ENCODE measurements at regions not wholly inside any gene's neighbourhood (a gene's known extent, or its start where the extent isn't known, plus 50 kb on each side); places are given as distances from the start of the nearest gene placed in this dataset.
"Not testable (repeated sequence)": the region's sequence is repeated elsewhere in the genome, so short reads cannot be mapped to it uniquely, and the experiment has no call there.

DNA sequence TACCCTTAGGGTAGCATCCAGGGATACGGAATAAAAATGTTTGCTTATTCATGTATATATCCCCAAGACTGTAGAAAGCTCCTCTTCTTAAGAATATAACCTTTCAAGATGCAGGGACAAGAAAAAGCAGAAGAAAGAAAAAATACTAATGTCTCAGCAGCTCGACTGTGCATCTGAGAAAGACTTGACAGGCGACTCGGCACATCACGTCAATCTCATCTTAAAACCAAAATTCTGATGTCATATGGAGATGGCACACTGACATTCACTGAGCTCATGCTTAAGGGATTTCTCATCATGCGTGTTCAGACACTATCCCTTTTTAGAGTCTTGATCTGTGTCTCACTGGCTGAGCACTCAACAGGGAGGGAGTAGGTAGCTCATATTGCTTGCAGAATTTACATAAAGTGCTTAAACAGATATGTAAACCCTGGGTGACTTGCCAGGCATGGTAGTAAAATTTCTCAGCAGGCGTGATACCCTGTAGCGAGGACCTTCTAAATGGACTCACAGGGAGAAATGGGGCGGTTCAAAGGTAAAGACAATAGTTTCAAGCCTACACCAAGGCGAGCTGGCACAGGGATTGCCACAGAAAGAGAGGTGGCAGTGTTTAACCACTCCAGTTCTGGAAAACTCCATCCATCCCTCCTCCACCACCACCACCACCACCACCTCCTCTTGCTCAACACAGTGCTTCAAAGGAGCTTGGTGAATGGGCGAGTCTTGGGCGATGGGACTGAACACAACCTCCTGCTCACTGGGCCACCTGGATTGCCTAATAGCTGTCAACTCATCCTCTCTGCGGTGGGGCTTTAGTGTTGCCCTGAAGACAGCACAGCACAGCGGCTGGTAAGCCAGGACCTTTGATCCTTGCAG lies 330.5 kb downstream of the TFAP2A start:
- H3K27me3 ChIP-seq (ENCODE audit: insufficient read depth, low read length) = no peaks in the 10 kb centered on the region
- no peak overlapping the region for H3K9ac ChIP-seq (ENCODE audit: low read depth, low read length)
- H3K4me3 ChIP-seq (ENCODE audit: low read length) = no peak overlapping the region
- no peak overlapping the region for H3K27ac ChIP-seq (ENCODE audit: low read length)
- H3K36me3 ChIP-seq (ENCODE audit: insufficient read depth, low read depth, low read length) = no peaks in the 10 kb centered on the region
- H3K4me1 ChIP-seq (ENCODE audit: insufficient read depth, low read length) = no peaks in the 10 kb centered on the region
- H3K9me3 ChIP-seq (ENCODE audit: insufficient read depth, low read depth, low read length) = no peaks in the 10 kb centered on the region

DNA sequence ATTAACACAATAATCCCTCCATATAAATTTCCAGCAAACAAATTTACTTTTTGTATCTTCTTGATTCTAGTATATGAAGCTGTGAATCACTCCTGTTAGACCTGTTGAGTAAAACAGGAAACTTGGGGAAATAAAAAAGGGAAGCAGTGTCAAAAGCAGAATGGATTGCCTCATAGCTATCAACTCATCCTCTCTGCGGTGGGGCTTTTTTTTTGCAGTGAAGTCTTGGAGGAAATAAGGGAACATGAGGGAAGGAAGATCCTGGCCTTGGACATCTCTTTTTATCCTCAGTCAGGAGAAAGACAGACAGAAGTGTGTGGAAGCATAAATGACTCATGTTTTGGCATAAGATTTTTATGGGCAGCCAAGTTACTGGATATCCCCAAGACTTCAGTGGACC lies 332.5 kb downstream of the TFAP2A start:
- H3K4me1 ChIP-seq (ENCODE audit: insufficient read depth, low read length) = no peaks in the 10 kb centered on the region
- H3K4me3 ChIP-seq (ENCODE audit: low read length) = no peak overlapping the region
- H3K9me3 ChIP-seq (ENCODE audit: insufficient read depth, low read depth, low read length) = no peaks in the 10 kb centered on the region
- no peak overlapping the region for H3K9ac ChIP-seq (ENCODE audit: low read depth, low read length)
- no peaks in the 10 kb centered on the region for H3K27me3 ChIP-seq (ENCODE audit: insufficient read depth, low read length)
- H3K36me3 ChIP-seq (ENCODE audit: insufficient read depth, low read depth, low read length) = no peaks in the 10 kb centered on the region
- H3K27ac ChIP-seq (ENCODE audit: low read length) = no peak overlapping the region

DNA sequence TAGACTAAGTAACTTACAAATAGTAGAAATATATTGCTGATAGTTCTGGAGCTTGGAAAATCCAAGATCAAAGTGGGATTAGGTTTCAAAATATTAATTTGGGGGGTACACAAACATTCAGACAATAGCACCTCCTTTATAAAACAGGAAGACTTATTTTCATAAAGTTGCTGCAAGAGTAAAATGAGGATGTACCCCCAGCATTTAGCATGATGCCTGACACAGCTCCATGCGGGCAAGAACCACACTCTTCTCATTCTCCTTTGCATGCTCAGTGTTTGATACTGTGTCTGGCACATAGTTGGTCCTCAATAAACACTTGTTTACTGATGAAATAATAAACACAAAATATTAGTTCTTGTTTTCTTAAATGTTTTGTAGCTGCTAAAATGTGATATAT lies 332.9 kb downstream of the TFAP2A start:
- no peaks in the 10 kb centered on the region for H3K36me3 ChIP-seq (ENCODE audit: insufficient read depth, low read depth, low read length)
- H3K9ac ChIP-seq (ENCODE audit: low read depth, low read length) = no peak overlapping the region
- no peaks in the 10 kb centered on the region for H3K27me3 ChIP-seq (ENCODE audit: insufficient read depth, low read length)
- H3K27ac ChIP-seq (ENCODE audit: low read length) = no peak overlapping the region
- no peak overlapping the region for H3K4me3 ChIP-seq (ENCODE audit: low read length)
- no peaks in the 10 kb centered on the region for H3K4me1 ChIP-seq (ENCODE audit: insufficient read depth, low read length)
- H3K9me3 ChIP-seq (ENCODE audit: insufficient read depth, low read depth, low read length) = no peaks in the 10 kb centered on the region

DNA sequence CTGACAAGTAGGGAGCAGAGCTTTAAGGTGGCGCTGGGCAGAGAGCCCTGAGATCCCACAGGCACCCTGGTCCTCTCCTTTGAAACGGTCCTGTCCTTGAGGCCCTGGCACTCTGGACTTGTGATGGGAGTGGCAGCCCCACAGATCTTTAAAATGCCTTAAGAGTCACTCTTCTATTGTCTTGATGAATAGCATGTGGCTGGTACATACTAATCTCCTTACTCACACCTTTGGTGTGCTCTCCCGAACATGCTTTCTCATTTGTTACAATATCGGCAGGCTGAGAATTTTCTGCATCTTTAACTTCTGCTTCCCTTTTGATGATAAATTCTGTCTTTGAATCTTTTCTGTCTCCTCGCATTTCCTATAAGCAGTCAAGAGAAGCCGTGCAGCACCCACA lies 333.8 kb downstream of the TFAP2A start:
- H3K36me3 ChIP-seq (ENCODE audit: insufficient read depth, low read depth, low read length) = no peaks in the 10 kb centered on the region
- no peak overlapping the region for H3K27ac ChIP-seq (ENCODE audit: low read length)
- no peak overlapping the region for H3K4me3 ChIP-seq (ENCODE audit: low read length)
- no peak overlapping the region for H3K9ac ChIP-seq (ENCODE audit: low read depth, low read length)
- no peaks in the 10 kb centered on the region for H3K27me3 ChIP-seq (ENCODE audit: insufficient read depth, low read length)
- no peaks in the 10 kb centered on the region for H3K4me1 ChIP-seq (ENCODE audit: insufficient read depth, low read length)
- H3K9me3 ChIP-seq (ENCODE audit: insufficient read depth, low read depth, low read length) = no peaks in the 10 kb centered on the region

DNA sequence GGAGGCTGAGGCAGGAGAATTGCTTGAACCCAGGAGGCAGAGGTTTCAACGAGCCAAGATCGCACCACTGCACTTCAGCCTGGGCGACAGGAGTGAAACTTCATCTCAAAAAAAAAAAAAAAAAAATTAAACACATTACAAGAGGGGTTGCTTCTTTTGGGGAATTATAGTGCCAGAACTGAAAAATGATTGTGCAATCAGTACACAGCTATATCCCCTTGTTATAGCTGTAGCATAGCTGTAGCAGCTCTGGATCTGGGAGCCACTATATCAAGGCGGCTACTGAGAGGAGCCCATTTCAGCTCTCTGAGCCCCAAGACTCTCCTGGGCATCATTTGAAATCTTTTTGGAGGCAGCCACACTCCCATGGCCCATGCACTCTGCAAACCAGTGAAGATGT lies 334.3 kb downstream of the TFAP2A start:
- Histone ChIP-seq H3K9me3 (ENCODE audit: insufficient read depth, low read depth, low read length) (no peaks in the 10 kb centered on the region), H3K27me3 (ENCODE audit: insufficient read depth, low read length) (no peaks in the 10 kb centered on the region), H3K27ac (ENCODE audit: low read length) (no peak overlapping the region), H3K9ac (ENCODE audit: low read depth, low read length) (no peak overlapping the region), H3K4me3 (ENCODE audit: low read length) (no peak overlapping the region), H3K36me3 (ENCODE audit: insufficient read depth, low read depth, low read length) (no peaks in the 10 kb centered on the region), H3K4me1 (ENCODE audit: insufficient read depth, low read length) (no peaks in the 10 kb centered on the region)

DNA sequence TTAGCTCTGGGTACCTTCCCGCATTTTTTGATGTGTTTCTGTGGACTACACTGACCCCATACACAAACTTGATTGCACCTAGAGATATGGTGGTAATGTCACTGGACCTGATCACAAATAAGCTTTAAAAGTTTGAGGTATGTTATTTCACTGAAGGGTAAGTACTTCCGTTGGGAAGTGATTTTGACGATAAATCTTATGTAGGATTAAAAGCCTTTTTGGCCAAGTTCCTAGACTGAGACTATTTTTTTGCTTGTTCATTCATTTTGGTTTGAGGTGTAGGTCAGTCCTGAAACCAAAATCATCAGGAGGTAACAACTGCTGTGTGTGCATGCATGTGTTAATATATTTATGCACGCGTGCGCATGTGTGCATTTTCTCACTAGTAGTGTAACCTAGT lies 336.3 kb downstream of the TFAP2A start:
- H3K4me1 ChIP-seq (ENCODE audit: insufficient read depth, low read length) = no peaks in the 10 kb centered on the region
- no peak overlapping the region for H3K4me3 ChIP-seq (ENCODE audit: low read length)
- H3K27me3 ChIP-seq (ENCODE audit: insufficient read depth, low read length) = no peaks in the 10 kb centered on the region
- no peaks in the 10 kb centered on the region for H3K9me3 ChIP-seq (ENCODE audit: insufficient read depth, low read depth, low read length)
- no peak overlapping the region for H3K27ac ChIP-seq (ENCODE audit: low read length)
- H3K36me3 ChIP-seq (ENCODE audit: insufficient read depth, low read depth, low read length) = no peaks in the 10 kb centered on the region
- no peak overlapping the region for H3K9ac ChIP-seq (ENCODE audit: low read depth, low read length)

DNA sequence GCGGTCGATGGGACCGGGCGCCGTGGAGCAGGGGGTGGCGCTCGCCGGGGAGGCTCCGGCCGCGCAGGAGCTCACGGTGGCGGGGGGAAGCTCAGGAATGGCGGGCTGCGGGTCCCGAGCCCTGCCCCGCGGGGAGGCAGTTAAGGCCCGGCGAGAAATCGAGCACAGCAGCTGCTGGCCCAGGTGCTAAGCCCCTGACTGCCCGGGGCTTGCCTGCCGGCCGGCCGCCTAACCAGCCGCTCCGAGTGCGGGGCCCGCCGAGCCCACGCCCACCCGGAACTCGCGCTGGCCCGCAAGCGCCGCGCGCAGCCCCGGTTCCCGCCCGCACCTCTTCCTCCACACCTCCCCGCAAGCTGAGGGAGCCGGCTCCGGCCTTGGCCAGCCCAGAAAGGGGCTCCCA lies 340.1 kb downstream of the TFAP2A start:
- H3K36me3 ChIP-seq (ENCODE audit: insufficient read depth, low read depth, low read length); H3K4me1 ChIP-seq (ENCODE audit: insufficient read depth, low read length); H3K9me3 ChIP-seq (ENCODE audit: insufficient read depth, low read depth, low read length); H3K9ac ChIP-seq (ENCODE audit: low read depth, low read length); H3K4me3 ChIP-seq (ENCODE audit: low read length); H3K27ac ChIP-seq (ENCODE audit: low read length); H3K27me3 ChIP-seq (ENCODE audit: insufficient read depth, low read length): not testable (repeated sequence)

DNA sequence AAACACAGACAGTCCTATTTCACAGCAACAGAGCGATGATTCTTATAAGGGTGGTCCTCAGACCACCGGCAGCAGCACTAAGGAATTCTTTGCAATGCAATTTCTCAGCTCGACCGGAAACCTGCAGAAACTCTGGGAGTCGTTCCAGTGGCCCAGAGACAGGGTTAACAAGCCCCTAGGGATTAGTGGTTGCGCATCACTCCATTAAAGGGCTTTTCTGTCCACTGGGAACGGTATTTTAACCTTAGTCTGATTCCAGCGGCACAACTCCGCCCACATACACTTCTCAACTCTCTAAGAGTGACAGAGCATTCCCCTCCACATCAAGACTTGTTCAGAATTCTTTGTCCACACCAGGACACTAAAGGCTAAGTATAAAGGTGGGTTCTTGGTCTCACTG lies 341.5 kb downstream of the TFAP2A start:
- Histone ChIP-seq H3K27me3 (ENCODE audit: insufficient read depth, low read length) (no peaks in the 10 kb centered on the region), H3K4me3 (ENCODE audit: low read length) (no peak overlapping the region), H3K36me3 (ENCODE audit: insufficient read depth, low read depth, low read length) (no peaks in the 10 kb centered on the region)

DNA sequence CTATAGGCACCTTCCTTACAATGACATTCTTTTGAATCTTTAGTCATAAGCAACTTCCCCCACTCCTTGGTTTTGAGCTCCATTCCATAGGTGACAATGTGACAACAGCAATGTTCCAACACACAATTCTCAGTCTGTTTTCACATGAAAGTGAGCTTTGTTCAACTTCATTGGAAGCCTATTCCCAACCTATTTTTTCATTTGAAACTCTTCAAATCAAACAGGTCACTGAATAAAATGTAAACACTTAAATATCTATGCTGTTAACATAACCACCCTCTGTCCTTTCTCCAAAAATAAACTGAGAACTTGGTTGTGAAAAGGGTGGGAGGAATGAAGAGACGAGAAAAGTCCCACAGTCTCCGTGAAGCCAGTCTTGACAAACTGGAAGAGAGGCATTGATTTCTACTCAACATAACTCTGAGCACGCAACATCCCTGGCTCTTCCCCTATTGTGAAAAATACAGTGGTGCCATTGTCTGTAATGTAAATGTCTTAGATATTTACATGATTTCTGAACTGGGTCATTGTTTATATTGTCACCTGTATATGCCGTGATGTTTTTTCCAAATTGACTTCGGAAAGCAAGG lies 343.1 kb downstream of the TFAP2A start:
- Histone ChIP-seq H3K4me1 (ENCODE audit: insufficient read depth, low read length) (no peaks in the 10 kb centered on the region), H3K4me3 (ENCODE audit: low read length) (no peak overlapping the region), H3K9me3 (ENCODE audit: insufficient read depth, low read depth, low read length) (no peaks in the 10 kb centered on the region), H3K27ac (ENCODE audit: low read length) (no peak overlapping the region), H3K27me3 (ENCODE audit: insufficient read depth, low read length) (no peaks in the 10 kb centered on the region), H3K9ac (ENCODE audit: low read depth, low read length) (no peak overlapping the region), H3K36me3 (ENCODE audit: insufficient read depth, low read depth, low read length) (no peaks in the 10 kb centered on the region)

More for the DNA sequence above, 341.5 kb downstream of the TFAP2A start:
- Histone ChIP-seq H3K4me1 (ENCODE audit: insufficient read depth, low read length) (no peaks in the 10 kb centered on the region), H3K27ac (ENCODE audit: low read length) (no peak overlapping the region), H3K9me3 (ENCODE audit: insufficient read depth, low read depth, low read length) (no peaks in the 10 kb centered on the region), H3K9ac (ENCODE audit: low read depth, low read length) (no peak overlapping the region)

DNA sequence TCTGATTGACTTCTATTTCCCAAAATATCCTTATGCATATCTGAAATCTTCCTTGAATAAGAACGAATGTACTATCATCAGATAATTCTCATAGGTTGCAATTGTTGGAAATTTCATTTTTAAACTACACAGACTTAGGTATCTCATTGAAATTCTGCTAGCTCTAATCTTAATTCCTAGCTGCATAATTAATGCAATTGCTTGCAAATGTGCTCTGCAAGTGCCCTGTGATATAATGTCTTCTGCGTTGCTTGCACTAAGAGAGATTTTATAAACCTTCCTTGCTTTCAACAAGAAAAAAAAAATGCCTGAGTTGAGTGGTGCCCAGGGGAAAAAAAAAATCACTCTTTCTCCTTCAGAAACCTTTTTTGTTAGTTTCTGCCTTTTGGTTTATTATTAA lies 354.9 kb downstream of the TFAP2A start:
- Histone ChIP-seq H3K9ac (ENCODE audit: low read depth, low read length) (no peak overlapping the region), H3K36me3 (ENCODE audit: insufficient read depth, low read depth, low read length) (no peaks in the 10 kb centered on the region), H3K27me3 (ENCODE audit: insufficient read depth, low read length) (no peaks in the 10 kb centered on the region), H3K4me1 (ENCODE audit: insufficient read depth, low read length) (peaks cover 21% of the 10 kb centered on the region; the same call in 1 of the 2 replicates), H3K4me3 (ENCODE audit: low read length) (no peak overlapping the region), H3K27ac (ENCODE audit: low read length) (no peak overlapping the region), H3K9me3 (ENCODE audit: insufficient read depth, low read depth, low read length) (no peaks in the 10 kb centered on the region)

DNA sequence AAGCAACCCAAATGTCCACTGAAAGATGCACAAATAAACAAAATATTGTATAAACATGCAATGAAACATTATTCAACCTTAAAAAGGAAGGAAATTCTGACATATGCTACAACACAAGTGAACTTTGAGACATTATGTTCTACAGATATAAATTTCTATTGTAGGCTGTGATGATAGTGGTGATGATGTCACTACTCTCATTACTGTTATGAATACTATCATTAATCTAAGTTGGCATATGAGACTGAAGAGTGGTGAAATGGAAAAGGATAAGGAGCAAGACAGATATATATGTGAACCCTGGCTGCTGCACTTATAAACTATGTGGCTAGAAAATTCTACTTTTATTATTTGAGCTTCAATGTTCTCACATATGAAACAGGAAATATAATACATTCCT lies 360.2 kb downstream of the TFAP2A start:
- H3K4me1 ChIP-seq (ENCODE audit: insufficient read depth, low read length) = peaks cover 7% of the 10 kb centered on the region; the same call in 1 of the 2 replicates
- no peaks in the 10 kb centered on the region for H3K27me3 ChIP-seq (ENCODE audit: insufficient read depth, low read length)
- H3K4me3 ChIP-seq (ENCODE audit: low read length) = no peak overlapping the region
- no peak overlapping the region for H3K9ac ChIP-seq (ENCODE audit: low read depth, low read length)
- H3K27ac ChIP-seq (ENCODE audit: low read length) = no peak overlapping the region
- peaks cover 3% of the 10 kb centered on the region; the same call in 1 of the 2 replicates for H3K9me3 ChIP-seq (ENCODE audit: insufficient read depth, low read depth, low read length)
- H3K36me3 ChIP-seq (ENCODE audit: insufficient read depth, low read depth, low read length) = no peaks in the 10 kb centered on the region

DNA sequence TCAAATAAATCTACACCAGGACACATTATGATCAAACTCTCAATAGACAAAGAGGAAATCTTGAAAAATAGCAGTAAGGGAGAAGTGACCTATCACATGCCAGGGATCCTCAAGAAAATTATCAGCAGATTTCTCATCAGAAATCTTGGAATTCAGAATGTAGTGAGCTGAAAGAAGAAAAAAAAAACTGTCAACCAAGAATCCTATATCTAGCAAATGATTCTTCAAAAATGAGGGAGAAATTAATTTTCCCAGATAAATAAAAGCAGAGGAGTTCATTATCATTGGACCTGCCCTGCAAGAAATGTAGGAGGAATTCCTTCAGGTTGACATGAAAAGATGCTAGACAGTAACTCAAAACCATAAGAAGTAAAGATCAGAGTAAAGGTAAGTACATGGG lies 363.6 kb downstream of the TFAP2A start:
- H3K9me3 ChIP-seq (ENCODE audit: insufficient read depth, low read depth, low read length) = peaks cover 3% of the 10 kb centered on the region; the same call in 1 of the 2 replicates
- no peak overlapping the region for H3K27ac ChIP-seq (ENCODE audit: low read length)
- no peak overlapping the region for H3K4me3 ChIP-seq (ENCODE audit: low read length)
- H3K9ac ChIP-seq (ENCODE audit: low read depth, low read length) = no peak overlapping the region
- no peaks in the 10 kb centered on the region for H3K36me3 ChIP-seq (ENCODE audit: insufficient read depth, low read depth, low read length)
- H3K4me1 ChIP-seq (ENCODE audit: insufficient read depth, low read length) = no peaks in the 10 kb centered on the region
- no peaks in the 10 kb centered on the region for H3K27me3 ChIP-seq (ENCODE audit: insufficient read depth, low read length)
